Progenitor cell of endocrine pancreas (in vitro differentiated cells): ENCODE measurements at regions not wholly inside any gene's neighbourhood (a gene's known extent, or its start where the extent isn't known, plus 50 kb on each side); places are given as distances from the start of the nearest gene placed in this dataset.

Source experiments
- DNase-seq: peaks from one replicate; pipeline ENCODE4 v3.0.0; 2021; ENCODE audit warnings: low spot score; ENCODE audit not compliant: unreplicated experiment
- H3K27ac Mint-ChIP-seq: 2 replicates; pipeline ENCODE4 v1.8.0; 2021; ENCODE audit warnings: mild to moderate bottlenecking, moderate library complexity, mixed read lengths
- H3K27me3 Mint-ChIP-seq: 2 replicates; pipeline ENCODE4 v1.8.0; 2021; ENCODE audit warnings: mixed read lengths
- H3K36me3 Mint-ChIP-seq: 2 replicates; pipeline ENCODE4 v1.8.0; 2022; ENCODE audit warnings: mixed read lengths; ENCODE audit not compliant: insufficient read depth
- H3K4me1 Mint-ChIP-seq: 2 replicates; pipeline ENCODE4 v1.8.0; 2021; ENCODE audit warnings: low read depth, mixed read lengths
- H3K4me3 Mint-ChIP-seq: 2 replicates; pipeline ENCODE4 v1.8.0; 2021; ENCODE audit warnings: low read depth, mild to moderate bottlenecking, moderate library complexity, mixed read lengths
- H3K9me3 Mint-ChIP-seq: 2 replicates; pipeline ENCODE4 v1.8.0; 2021; ENCODE audit warnings: low read depth, mixed read lengths
- TF ChIP-seq, protein P1 (sequence below): fragments of 200-600 bp; sonication (generic); IDR thresholded peaks from one replicate; pipeline ENCODE4 v1.5.0; 2021; ENCODE audit warnings: antibody characterized with exemption, mild to moderate bottlenecking; ENCODE audit not compliant: unreplicated experiment

DNA sequence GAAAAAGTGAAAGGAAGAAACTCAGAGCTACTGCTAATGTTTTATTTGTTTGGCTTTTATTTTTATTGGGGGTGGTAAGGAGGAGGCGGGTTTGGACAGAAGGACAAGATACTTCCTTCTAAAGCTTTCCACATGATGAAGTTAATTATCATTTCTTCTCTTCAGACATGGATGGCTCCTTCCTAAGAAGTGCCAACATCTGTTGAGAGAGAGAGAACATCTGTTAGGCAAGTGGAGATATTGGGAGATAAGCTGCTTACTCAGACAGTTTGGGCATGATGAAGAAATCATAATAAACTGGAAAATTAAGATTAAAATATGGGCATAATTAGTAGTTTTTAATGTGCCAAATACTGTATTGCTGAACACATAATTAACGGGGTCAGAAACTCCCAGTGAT, 535.7 kb upstream of the INTU start:
- Mint-ChIP-seq H3K4me3 (no peak overlapping the region), H3K36me3 (no peaks in the 10 kb centered on the region), H3K27me3 (no peaks in the 10 kb centered on the region), H3K4me1 (no peaks in the 10 kb centered on the region), H3K27ac (no peak overlapping the region), H3K9me3 (peaks cover 8% of the 10 kb centered on the region)
- TF ChIP-seq, protein P1, sequence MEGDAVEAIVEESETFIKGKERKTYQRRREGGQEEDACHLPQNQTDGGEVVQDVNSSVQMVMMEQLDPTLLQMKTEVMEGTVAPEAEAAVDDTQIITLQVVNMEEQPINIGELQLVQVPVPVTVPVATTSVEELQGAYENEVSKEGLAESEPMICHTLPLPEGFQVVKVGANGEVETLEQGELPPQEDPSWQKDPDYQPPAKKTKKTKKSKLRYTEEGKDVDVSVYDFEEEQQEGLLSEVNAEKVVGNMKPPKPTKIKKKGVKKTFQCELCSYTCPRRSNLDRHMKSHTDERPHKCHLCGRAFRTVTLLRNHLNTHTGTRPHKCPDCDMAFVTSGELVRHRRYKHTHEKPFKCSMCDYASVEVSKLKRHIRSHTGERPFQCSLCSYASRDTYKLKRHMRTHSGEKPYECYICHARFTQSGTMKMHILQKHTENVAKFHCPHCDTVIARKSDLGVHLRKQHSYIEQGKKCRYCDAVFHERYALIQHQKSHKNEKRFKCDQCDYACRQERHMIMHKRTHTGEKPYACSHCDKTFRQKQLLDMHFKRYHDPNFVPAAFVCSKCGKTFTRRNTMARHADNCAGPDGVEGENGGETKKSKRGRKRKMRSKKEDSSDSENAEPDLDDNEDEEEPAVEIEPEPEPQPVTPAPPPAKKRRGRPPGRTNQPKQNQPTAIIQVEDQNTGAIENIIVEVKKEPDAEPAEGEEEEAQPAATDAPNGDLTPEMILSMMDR = no peak
- no peak for DNase-seq

DNA sequence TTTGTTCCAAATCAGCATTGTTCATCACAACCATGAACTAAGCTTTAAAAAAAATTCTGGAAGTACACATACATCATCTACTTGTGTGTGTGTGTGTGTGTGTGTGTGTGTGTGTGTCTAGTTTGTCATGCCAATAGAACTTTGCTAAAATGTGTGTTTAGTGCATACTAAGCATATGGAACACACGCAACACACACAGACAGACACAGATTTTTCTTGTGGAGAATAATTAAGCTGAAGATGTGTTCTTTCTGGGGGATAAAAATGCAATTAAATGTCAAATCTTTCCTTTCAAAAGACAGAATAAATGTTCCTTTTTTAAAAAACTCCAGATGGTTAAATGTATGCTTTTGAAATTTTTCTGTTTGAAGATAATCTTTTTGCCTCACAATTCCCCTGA, 530.4 kb upstream of the INTU start:
- Mint-ChIP-seq H3K4me3 (no peak overlapping the region), H3K27me3 (no peaks in the 10 kb centered on the region), H3K36me3 (no peaks in the 10 kb centered on the region), H3K4me1 (peaks cover 12% of the 10 kb centered on the region), H3K9me3 (peaks cover 6% of the 10 kb centered on the region), H3K27ac (no peak overlapping the region)
- TF ChIP-seq, protein P1 = no peak
- DNase-seq = no peak

DNA sequence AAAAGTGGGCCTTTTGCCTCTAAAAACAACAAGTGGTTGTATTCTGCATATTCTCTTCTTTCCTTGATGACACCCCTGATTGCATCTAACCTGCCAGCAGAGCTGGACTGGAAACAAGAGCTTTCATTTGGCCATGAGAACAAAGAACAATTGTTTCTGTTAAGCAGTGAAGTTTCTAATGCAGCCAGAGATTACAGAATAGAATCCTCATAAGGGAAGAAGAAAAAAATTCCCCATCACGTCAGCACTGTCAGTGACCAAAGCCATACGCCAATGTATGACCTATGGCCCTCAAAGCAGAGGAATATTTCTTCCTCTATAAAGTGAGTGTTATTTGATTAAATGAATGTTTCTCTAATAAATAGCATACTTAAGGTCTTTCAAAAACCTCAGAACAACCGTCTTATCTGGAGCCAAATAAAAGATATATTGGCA, 529.1 kb upstream of the INTU start:
- Mint-ChIP-seq H3K9me3 (peaks cover 16% of the 10 kb centered on the region), H3K4me1 (peaks cover 12% of the 10 kb centered on the region), H3K27ac (no peak overlapping the region), H3K36me3 (peaks cover 1% of the 10 kb centered on the region), H3K27me3 (no peaks in the 10 kb centered on the region), H3K4me3 (no peak overlapping the region)
- TF ChIP-seq, protein P1 = no peak
- no peak for DNase-seq

DNA sequence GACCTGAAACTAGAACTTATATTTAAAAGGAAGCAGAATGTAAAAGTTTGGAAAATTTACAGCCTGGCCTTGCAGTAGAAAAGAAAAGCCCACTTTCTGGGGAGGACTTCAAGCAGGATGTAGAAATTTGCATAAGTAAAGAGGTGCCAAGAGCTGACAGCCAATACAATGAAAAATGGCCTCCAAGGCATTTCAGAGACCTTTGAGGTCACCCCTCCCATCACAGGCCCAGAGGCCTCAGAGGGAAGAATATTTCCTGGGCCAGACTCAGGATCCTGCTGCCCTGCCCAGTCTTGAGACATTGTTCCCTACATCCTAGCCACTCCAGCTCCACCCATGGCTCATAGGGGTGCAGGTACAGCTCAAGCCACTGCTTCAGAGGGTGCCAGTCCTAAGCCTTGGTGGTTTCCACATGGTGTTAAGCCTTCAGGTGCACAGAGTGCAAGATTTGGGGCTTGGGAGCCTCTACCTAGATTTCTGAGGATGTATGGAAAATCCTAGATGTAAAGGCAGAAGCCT, 518.9 kb upstream of the INTU start:
- DNase-seq = no peak
- Mint-ChIP-seq H3K27me3 (no peaks in the 10 kb centered on the region), H3K4me3 (no peak overlapping the region), H3K27ac (no peak overlapping the region), H3K4me1 (peaks cover 2% of the 10 kb centered on the region), H3K9me3 (peaks cover 11% of the 10 kb centered on the region), H3K36me3 (no peaks in the 10 kb centered on the region)
- TF ChIP-seq, protein P1 = no peak

DNA sequence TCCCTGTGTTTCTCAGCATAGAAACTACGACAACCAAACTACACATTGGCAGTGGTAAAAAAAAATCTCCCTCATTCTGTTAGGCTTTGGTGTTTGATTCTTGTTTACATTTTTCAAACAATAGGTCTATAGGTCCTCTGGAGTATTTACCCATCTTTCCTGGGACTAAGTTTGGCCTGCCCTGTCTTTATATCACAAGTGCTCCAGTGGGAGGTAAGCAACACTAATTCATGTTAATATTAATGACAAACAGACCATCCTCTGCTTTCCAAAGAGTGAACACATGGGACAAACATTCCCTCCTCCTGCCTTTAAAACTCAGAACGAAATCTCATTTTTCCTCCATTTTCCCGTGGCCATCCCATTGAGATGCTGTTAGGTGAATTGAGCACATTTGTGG, 514.1 kb upstream of the INTU start:
- DNase-seq = no peak
- H3K27me3 Mint-ChIP-seq = no peaks in the 10 kb centered on the region
- TF ChIP-seq, protein P1 = no peak
- H3K9me3 Mint-ChIP-seq = peaks cover 6% of the 10 kb centered on the region
- H3K4me3 Mint-ChIP-seq = no peak overlapping the region
- no peaks in the 10 kb centered on the region for H3K36me3 Mint-ChIP-seq
- no peak overlapping the region for H3K27ac Mint-ChIP-seq
- H3K4me1 Mint-ChIP-seq = peaks cover 4% of the 10 kb centered on the region
